RWPE2 (cell line): ENCODE measurements at regions not wholly inside any gene's neighbourhood (a gene's known extent, or its start where the extent isn't known, plus 50 kb on each side); places are given as distances from the start of the nearest gene placed in this dataset.

Source experiments
- ATAC-seq: fragments of 200-7000 bp; cut with Tn5 transposase; 3 replicates; pipeline ENCODE4 v1.9.1; 2021; ENCODE audit warnings: low read depth
- DNase-seq: peaks from one replicate; pipeline ENCODE4 v3.0.0-alpha.2; 2020; ENCODE audit warnings: low spot score
- H3K27ac ChIP-seq: fragments of 450-650 bp; 2 replicates; pipeline ENCODE4 v1.5.1; 2017; ENCODE audit warnings: mild to moderate bottlenecking; ENCODE audit not compliant: poor library complexity, severe bottlenecking
- H3K27me3 ChIP-seq: fragments of 250-450 bp; sonication (Bioruptor Pico); 2 replicates; pipeline ENCODE4 v1.5.1; 2021; ENCODE audit warnings: mild to moderate bottlenecking, moderate library complexity; ENCODE audit not compliant: insufficient read depth, poor library complexity, severe bottlenecking
- H3K36me3 ChIP-seq: fragments of 250-450 bp; sonication (Bioruptor Pico); 2 replicates; pipeline ENCODE4 v1.5.1; 2020; ENCODE audit warnings: low read depth, mild to moderate bottlenecking, moderate library complexity
- H3K4me1 ChIP-seq: fragments of 250-450 bp; sonication (Bioruptor Pico); 2 replicates; pipeline ENCODE4 v1.5.1; 2021; ENCODE audit warnings: mild to moderate bottlenecking, moderate library complexity; ENCODE audit not compliant: insufficient read depth, poor library complexity, severe bottlenecking
- H3K4me3 ChIP-seq: fragments of 250-450 bp; sonication (Bioruptor Pico); 2 replicates; pipeline ENCODE4 v1.5.1; 2021; ENCODE audit warnings: mild to moderate bottlenecking, moderate library complexity; ENCODE audit not compliant: severe bottlenecking
- H3K9me3 ChIP-seq: fragments of 250-450 bp; sonication (Bioruptor Pico); 2 replicates; pipeline ENCODE4 v1.5.1; 2021; ENCODE audit warnings: mild to moderate bottlenecking, moderate library complexity; ENCODE audit not compliant: severe bottlenecking
- CTCF ChIP-seq: fragments of 450-650 bp; IDR thresholded peaks from one replicate; pipeline ENCODE4 v1.5.1; 2017; ENCODE audit warnings: mild to moderate bottlenecking, moderate library complexity; ENCODE audit not compliant: poor library complexity, severe bottlenecking

- Histone ChIP-seq H3K27me3 (no peaks in the 10 kb centered on the region), H3K4me1 (no peaks in the 10 kb centered on the region), H3K4me3 (no peak overlapping the region), H3K27ac (no peak overlapping the region), H3K9me3 (no peaks in the 10 kb centered on the region), H3K36me3 (no peaks in the 10 kb centered on the region)
- TF ChIP-seq CTCF: no peak
- no peak for DNase-seq
- peak; percentile 46; the same call in 1 of the 3 replicates for ATAC-seq
Observed at GRCh38 chr7:110003827-110004226, 1087.1 kb upstream of the LRRN3 start.

- Histone ChIP-seq H3K27me3 (no peaks in the 10 kb centered on the region), H3K4me3 (no peak overlapping the region), H3K9me3 (no peaks in the 10 kb centered on the region), H3K4me1 (no peaks in the 10 kb centered on the region), H3K27ac (no peak overlapping the region), H3K36me3 (no peaks in the 10 kb centered on the region)
- ATAC-seq (no peak), DNase-seq (no peak)
- no peak for TF ChIP-seq CTCF
Observed at GRCh38 chr7:110007320-110008063, 1083.4 kb upstream of the LRRN3 start.

- no peak overlapping the region for H3K4me3 ChIP-seq
- H3K9me3 ChIP-seq: no peaks in the 10 kb centered on the region
- no peak for DNase-seq
- H3K36me3 ChIP-seq: no peaks in the 10 kb centered on the region
- ATAC-seq: no peak
- H3K27ac ChIP-seq: no peak overlapping the region
- H3K4me1 ChIP-seq: no peaks in the 10 kb centered on the region
- H3K27me3 ChIP-seq: no peaks in the 10 kb centered on the region
- TF ChIP-seq CTCF: no peak
Observed at GRCh38 chr7:110010359-110010758, 1080.6 kb upstream of the LRRN3 start.

- DNase-seq (no peak), ATAC-seq (no peak)
Observed at GRCh38 chr7:110017405-110017804, 1073.5 kb upstream of the LRRN3 start.

More at GRCh38 chr7:110017405-110017804, 1073.5 kb upstream of the LRRN3 start:
- no peak for TF ChIP-seq CTCF
- no peak overlapping the region for H3K4me3 ChIP-seq
- no peak overlapping the region for H3K27ac ChIP-seq
- H3K27me3 ChIP-seq: no peaks in the 10 kb centered on the region
- no peaks in the 10 kb centered on the region for H3K36me3 ChIP-seq
- no peaks in the 10 kb centered on the region for H3K4me1 ChIP-seq
- no peaks in the 10 kb centered on the region for H3K9me3 ChIP-seq
